A673 (cell line): ENCODE measurements at regions not wholly inside any gene's neighbourhood (a gene's known extent, or its start where the extent isn't known, plus 50 kb on each side); places are given as distances from the start of the nearest gene placed in this dataset.

Experiments used
- BruUV-seq: library from RNA; stranded (reverse); fragments of 400-500 nt; replicated peaks from 2 replicates; lab custom pipeline; 2021; lab: Mats Ljungman, UMichigan
- CTCF ChIA-PET: fragments of 300-600 bp; sonication (Branson Sonifier 250); formaldehyde crosslinking; loops from one replicate; lab custom pipeline; 2022; ENCODE audit warnings: antibody characterized with exemption; lab: Charles Lee
- POLR2A ChIA-PET: fragments of 300-600 bp; sonication (Branson Sonifier 250); formaldehyde crosslinking; loops from one replicate; lab custom pipeline; 2022; ENCODE audit warnings: antibody characterized with exemption; ENCODE audit not compliant: low non-redundant PET; lab: Charles Lee
- DNase-seq: peaks from one replicate; pipeline ENCODE4 v3.0.0-alpha.2; 2015; ENCODE audit warnings: low spot score
- H3K27ac ChIP-seq: fragments of 200-600 bp; sonication (generic); 2 replicates; pipeline ENCODE4 v1.5.1; 2016; ENCODE audit warnings: mixed run types, low read depth, mild to moderate bottlenecking, mixed read lengths, antibody characterized with exemption, low read length; ENCODE audit not compliant: poor library complexity, severe bottlenecking
- H3K27me3 ChIP-seq: fragments of 200-600 bp; sonication (generic); replicated peaks from 2 replicates; pipeline ENCODE4 v1.6.1; 2017; ENCODE audit warnings: mixed run types, low read depth, mild to moderate bottlenecking, mixed read lengths, antibody characterized with exemption, low read length; ENCODE audit not compliant: insufficient read depth, poor library complexity
- H3K36me3 ChIP-seq: fragments of 200-600 bp; sonication (generic); 2 replicates; pipeline ENCODE4 v1.6.1; 2016; ENCODE audit warnings: mixed run types, mild to moderate bottlenecking, mixed read lengths, antibody characterized with exemption, low read length; ENCODE audit not compliant: insufficient read depth, poor library complexity, severe bottlenecking
- H3K4me1 ChIP-seq: fragments of 200-600 bp; sonication (generic); 2 replicates; pipeline ENCODE4 v1.6.1; 2017; ENCODE audit warnings: mixed run types, mild to moderate bottlenecking, mixed read lengths, antibody characterized with exemption, low read length; ENCODE audit not compliant: insufficient read depth, poor library complexity, severe bottlenecking
- H3K4me3 ChIP-seq: fragments of 200-600 bp; sonication (generic); 2 replicates; pipeline ENCODE4 v1.5.1; 2016; ENCODE audit warnings: low read depth, mixed run types, mild to moderate bottlenecking, mixed read lengths, low read length; ENCODE audit not compliant: poor library complexity, severe bottlenecking
- H3K9me3 ChIP-seq: fragments of 200-600 bp; sonication (generic); 2 replicates; pipeline ENCODE4 v1.6.1; 2016; ENCODE audit warnings: mixed run types, low read depth, mild to moderate bottlenecking, mixed read lengths, antibody characterized with exemption, low read length; ENCODE audit not compliant: poor library complexity, severe bottlenecking
- CTCF ChIP-seq: fragments of 300-800, 200-600 bp; sonication (generic); conservative IDR thresholded peaks from 2 replicates; pipeline ENCODE4 v1.5.1; 2017; ENCODE audit warnings: low read depth, mild to moderate bottlenecking, antibody characterized with exemption, low read length, moderate library complexity, mixed read lengths
- EZH2 ChIP-seq: fragments of 200-600 bp; sonication (generic); IDR thresholded peaks from 2 replicates; pipeline ENCODE4 v1.6.1; 2017; ENCODE audit warnings: borderline replicate concordance, low read depth, mild to moderate bottlenecking, mixed read lengths, antibody characterized with exemption, low read length; ENCODE audit not compliant: poor library complexity, severe bottlenecking
- intact Hi-C: fragments of 100-400 bp; cut with micrococcal nuclease; formaldehyde crosslinking; loops from one replicate; pipeline ENCODE4 v1.10.0; 2022; ENCODE audit not compliant: unreplicated experiment

- no peaks in the 10 kb centered on the region for H3K9me3 ChIP-seq
- TF ChIP-seq EZH2: no peak
- TF ChIP-seq CTCF: no peak
- intact Hi-C loops: no loop called here
- no peaks in the 10 kb centered on the region for H3K4me1 ChIP-seq
- BruUV-seq: no TSS peak
- H3K27me3 ChIP-seq: no peaks in the 10 kb centered on the region
- H3K27ac ChIP-seq: no peak overlapping the region
- no peak for DNase-seq
- ChIA-PET CTCF (no interaction called here), POLR2A (no interaction called here)
- H3K36me3 ChIP-seq: no peaks in the 10 kb centered on the region
- no peak overlapping the region for H3K4me3 ChIP-seq
These were observed 79.7 kb upstream of the LRATD1 start for GRCh38 chr2:14552818-14553217.

DNA sequence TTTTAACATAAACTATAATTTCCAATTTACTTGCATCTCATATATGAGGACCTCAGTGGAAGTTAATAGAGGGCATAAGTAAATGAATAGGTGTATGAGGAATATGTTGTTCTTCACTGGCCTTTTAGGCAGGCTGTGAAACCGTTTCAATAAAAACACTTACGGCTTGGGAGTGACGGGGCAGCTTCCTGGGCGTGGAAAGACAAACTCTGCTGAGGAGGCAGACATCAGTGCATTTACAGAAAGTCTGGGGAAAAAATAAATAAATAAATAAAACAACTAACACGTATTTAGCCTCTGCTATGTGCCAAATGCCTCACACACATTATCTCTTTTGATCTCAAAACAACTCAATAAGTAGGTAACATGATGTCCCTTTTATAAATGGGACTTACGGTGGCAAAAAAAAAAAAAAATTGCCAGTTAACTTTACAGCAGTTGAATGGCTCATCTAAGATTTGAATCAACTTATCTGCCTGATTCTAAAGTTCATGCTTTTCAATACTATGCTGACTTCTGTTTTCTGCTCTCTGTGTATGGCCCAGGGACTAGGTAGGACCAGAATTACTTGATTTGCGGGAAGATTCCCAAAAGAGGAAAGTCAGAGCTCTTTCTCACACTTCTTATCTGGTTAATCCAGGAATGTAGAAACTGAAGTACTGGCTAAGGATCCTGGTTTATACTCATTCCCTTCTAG, 77.5 kb upstream of the LRATD1 start:
- H3K9me3 ChIP-seq: no peaks in the 10 kb centered on the region
- H3K27ac ChIP-seq: no peak overlapping the region
- H3K4me3 ChIP-seq: no peak overlapping the region
- ChIA-PET CTCF (no interaction called here), POLR2A (no interaction called here)
- H3K4me1 ChIP-seq: no peaks in the 10 kb centered on the region
- BruUV-seq: no TSS peak
- no peaks in the 10 kb centered on the region for H3K27me3 ChIP-seq
- TF ChIP-seq CTCF: no peak
- no peak for TF ChIP-seq EZH2
- intact Hi-C loops: no loop called here
- no peaks in the 10 kb centered on the region for H3K36me3 ChIP-seq
- no peak for DNase-seq

DNA sequence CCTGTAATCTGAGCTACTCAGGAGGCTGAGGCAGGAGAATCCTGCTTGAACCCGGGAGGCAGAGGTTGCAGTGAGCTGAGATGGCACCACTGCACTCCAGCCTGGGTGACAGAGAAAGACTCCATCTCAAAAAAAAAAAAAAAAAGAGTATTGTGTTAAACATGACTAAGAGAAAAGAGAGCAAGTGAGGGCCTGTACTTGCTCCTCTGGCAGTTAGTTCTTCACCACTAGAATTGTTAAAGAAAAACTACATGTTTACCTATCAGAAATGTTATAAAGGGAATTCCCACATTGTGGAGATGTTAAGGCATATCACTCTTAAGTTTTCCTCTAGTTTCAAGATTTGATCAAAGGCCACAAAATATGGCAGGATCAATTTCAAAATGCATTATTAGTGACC, 75.4 kb upstream of the LRATD1 start:
- Histone ChIP-seq H3K4me1 (no peaks in the 10 kb centered on the region), H3K27ac (no peak overlapping the region), H3K9me3 (no peaks in the 10 kb centered on the region), H3K27me3 (no peaks in the 10 kb centered on the region), H3K36me3 (no peaks in the 10 kb centered on the region), H3K4me3 (no peak overlapping the region)
- POLR2A ChIA-PET: no interaction called here
- intact Hi-C loops: no loop called here
- CTCF ChIA-PET: no interaction called here
- BruUV-seq: no TSS peak
- DNase-seq: no peak
- TF ChIP-seq CTCF (no peak), EZH2 (no peak)
